ENCODE measurements at regions not wholly inside any gene's neighbourhood (a gene's known extent, or its start where the extent isn't known, plus 50 kb on each side); places are given as distances from the start of the nearest gene placed in this dataset.

- FAIRE-seq: no peak
Measured at GRCh38 chr1:234932106-234932505, 196.5 kb downstream of the TOMM20 start.

GRCh38 chr1:234931404-234931973 is 197.1 kb downstream of the TOMM20 start:
- no peak for FAIRE-seq

- no peak for FAIRE-seq
Measured at GRCh38 chr1:234929369-234929768, 199.3 kb downstream of the TOMM20 start.

- FAIRE-seq: no peak
Measured at GRCh38 chr1:234928642-234929041, 200.0 kb downstream of the TOMM20 start.

DNA sequence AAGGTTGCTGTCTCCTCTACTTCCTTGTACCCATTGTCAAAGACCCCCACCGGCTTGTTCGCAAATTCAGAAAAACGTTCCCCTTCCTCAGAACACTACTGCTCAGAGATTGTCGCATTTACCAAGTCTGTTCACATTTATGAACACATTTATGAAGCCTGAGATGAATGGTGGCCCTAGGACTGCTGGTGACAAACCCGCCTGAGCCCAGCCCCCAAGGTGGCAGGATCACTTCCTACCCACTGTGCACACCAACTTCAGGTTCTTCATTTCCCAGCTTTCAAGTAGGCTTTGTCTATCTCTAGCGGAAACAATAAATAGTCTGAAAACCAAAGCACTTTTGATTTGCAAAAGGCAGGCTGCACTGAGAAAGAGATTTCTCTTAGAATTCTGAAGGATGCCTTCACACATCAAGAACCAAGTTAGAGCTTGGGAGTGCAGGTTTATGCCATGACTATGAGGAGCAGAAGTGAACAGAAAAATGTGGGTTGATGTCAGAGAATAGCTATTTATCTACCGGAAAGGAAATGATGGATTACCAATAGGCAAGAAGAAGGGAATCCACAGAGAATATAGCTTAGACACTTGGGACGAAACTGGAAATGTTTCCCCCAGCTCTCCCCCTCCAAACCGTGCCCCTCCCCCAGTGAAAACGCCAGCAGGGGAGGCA is 200.5 kb downstream of the TOMM20 start:
- no peak for FAIRE-seq

GRCh38 chr1:234927312-234927970 is 201.2 kb downstream of the TOMM20 start:
- FAIRE-seq: no peak

GRCh38 chr1:234926559-234927311 is 201.9 kb downstream of the TOMM20 start:
- FAIRE-seq: no peak

- no peak for FAIRE-seq
Measured at GRCh38 chr1:234926264-234926558, 202.4 kb downstream of the TOMM20 start.

DNA sequence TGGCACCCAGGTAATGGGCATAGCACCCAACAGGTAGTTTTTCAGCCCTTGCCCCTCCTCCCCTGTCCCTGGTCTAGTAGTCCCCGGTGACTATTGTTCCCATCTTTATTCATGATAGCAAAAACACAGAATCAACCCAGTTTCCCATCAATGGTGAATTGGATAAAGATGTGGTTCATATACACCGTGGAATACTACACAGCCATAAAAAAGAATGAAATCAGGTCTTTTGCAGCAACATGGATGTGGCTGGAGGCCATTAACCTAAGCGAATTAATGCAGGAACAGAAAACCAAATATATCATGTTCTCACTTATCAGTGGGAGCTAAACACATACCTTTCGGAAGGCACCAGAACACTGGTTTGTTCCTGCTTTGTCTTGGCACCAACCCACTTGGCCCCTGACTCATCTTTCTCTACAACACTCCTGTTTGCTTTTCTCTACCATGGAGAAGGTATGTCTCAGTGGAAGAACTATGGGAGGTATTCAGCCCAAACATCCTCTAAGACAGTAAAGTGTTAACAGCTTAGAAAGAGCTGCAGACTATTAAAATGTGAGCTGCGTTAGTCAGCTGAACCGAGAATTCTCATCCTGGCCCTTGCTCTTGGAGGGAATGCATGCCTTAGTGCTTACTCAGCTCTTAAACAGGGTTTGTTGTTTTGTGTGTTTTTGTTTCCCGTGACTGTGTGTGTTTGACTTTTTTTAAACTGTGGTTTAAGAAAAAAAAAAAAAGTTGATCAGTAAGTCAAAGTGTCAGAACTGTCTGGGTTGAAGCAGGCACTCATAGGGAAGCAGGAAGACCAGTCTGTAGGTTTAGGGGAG is 203.0 kb downstream of the TOMM20 start:
- peak; percentile 93 for FAIRE-seq

DNA sequence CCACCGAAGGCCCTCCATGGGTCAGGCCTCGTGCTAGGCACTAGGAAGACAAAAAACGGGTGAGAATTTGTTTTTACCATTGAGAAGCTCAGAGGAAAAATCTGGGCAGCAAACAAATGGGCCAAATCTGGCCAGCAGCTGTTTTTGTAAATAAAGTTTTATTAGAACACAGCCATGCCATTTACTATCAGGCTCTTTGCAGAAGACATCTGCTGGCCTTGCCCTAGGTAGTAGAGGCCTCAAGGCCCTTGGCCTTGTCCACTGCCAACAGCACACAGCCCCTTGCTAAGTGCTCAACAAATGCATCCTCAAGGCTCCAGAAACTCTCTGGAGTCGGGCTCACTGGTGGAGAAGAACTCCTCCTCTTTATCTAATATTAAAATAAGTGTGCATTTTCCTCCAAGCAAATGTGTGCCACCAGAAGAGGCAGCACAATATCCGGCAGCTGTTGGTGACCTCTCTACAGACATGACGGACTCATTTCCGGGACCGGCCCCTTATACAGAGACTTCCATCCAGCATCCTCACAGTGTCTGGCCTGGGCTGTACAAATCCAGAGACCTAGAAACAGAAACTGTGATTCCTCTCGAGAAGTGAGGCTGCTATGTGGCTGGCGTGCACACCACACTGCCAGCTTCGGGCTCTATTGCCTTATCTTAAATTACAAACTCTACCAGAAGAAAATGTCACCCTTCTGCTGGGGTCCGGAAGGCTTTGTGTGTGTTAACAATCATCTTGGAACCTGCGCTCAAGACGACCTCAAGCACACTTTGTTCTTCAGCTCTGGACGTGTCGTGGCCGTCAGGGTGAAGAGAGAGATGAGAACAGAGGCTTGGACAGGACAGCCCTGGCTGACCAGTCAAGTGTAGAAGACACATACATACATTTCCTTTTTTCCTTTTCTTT is 203.9 kb downstream of the TOMM20 start:
- FAIRE-seq: no peak

- FAIRE-seq: no peak
Measured at GRCh38 chr1:234923626-234924025, 205.0 kb downstream of the TOMM20 start.

DNA sequence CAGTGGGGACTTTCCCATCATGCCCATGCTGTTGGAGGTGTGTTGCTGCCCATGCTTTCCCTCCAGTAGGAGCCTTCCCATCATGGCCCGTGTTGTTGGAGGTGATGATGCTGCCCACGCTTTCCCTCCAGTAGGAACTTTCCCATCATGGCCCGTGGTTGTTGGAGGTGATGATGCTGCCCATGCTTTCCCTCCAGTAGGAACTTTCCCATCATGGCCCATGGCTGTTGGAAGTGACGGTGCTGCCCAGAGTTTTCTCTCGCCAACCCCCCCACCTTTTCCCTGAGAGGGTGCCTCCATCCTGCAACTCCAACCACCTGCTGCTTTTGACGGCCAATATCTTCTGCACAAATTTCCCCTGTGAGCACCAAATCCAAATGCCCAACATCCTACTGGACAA is 205.7 kb downstream of the TOMM20 start:
- FAIRE-seq: no peak

GRCh38 chr1:234921266-234922062 is 207.2 kb downstream of the TOMM20 start:
- no peak for FAIRE-seq

DNA sequence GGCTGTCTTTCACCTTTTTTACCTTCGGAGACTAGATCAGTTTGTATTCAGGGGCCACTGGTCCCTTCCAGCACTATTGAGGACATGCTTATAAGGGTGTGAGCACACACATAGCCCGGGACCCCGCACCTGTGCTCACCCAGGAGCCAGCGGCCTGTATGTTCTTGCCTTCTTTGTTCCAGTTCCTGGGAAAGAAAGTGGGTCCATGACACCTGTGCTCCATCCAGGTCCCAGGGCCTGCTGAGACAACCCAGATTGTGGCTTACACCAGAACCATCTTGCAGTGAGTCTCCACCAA is 207.8 kb downstream of the TOMM20 start:
- no peak for FAIRE-seq

DNA sequence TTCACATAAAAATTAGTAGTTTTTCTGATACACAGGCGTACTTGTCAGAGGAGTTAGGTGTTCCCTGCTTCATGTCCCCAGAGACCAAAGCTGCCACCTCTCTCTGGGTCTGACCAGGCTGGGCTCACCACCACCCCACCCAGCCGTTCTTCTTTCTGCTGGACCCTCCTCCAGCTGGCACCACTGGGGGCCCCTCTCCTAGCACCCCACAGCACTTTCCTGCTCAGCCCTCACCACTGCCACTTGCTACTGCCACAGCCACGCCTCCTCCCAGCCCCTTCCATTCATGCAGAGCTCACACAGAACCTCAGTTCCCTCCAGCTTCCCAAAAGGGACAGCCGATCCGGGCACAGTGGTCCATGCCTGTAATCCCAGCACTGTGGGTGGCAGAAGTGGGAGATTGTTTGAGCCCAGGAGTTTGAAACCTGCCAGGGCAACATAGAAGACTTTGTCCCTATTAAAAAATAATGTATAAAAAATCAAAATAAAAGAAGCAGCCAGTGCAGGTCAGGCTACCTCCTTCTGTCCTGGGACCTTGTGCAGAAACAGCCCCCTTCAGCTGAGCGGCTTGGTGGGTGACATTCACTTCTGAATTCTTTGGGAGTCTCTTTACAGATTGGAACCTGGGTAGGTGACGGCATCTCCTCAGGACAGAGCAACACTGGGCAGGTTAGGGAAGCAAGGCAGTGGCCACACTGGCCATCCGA is 208.3 kb downstream of the TOMM20 start:
- no peak for FAIRE-seq

DNA sequence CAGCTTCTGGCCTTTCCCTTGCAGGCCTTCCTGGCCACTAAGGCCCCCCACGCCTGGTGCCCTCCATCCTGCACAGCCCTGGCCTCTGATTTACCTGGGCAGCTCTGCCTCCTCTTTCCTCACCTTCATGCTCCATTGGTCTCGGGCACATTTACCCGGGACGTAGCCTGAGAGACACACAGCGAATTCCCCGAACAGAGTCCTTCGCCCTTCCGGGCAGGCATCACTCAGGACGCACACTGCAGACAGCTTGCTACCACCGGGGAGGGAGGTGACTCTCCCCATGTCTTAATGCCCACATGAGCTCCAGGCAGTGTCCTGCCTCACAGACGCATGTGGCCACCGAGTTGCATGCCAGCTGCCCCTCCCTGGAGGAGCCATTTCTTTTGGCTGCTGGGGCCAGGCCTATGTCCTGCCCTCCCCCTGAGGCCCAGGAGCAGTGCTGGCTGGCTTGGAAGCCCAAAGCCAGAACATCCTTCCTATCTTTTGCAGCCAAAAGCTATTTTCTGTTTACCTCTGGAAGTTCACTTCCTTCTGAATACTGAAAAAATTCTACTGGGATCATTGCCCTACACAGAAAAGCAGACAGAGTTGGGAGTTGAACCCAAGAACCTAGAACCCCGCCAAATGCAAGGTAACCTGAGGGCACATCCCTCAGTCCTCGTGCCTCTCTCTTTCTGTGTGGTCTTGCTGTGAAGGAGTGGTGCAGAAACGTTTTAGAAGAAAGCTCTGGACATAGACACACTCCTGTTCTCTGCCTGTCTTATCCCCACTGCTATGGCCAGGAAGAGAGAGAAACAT is 209.5 kb downstream of the TOMM20 start:
- FAIRE-seq: no peak

GRCh38 chr1:234918181-234918841 is 210.3 kb downstream of the TOMM20 start:
- no peak for FAIRE-seq

DNA sequence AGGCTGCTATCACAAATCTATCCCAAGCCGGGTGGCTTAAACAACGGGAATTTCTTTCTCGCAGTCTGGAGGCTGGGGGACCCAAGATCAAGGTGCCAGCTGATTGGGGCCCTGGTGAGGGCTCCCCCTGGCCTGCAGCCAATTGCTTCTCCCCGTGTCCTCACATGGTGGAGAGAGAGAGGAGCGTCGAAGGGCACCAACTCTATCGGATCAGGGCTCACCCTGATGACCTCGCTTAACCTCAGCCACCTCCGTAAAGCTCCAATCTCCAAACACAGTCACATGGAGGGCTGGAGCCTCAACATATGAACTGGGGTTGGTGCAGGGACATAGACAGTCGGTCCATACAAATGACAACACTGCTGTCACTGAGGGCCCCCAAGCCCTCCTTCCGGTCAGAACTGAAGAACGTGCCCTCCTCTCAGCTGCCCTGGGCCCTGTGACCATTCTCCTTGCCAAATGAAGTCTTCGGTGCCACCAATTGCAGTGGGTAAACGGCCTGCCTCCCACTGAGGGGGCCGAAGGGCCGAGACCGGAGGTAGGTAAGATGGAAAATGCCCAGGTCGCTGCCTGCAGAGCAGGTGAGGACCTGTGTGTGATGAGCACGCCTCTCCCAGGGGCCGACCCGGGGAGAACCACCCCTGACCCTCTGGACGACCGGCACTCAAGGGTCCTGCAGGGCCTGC is 211.0 kb downstream of the TOMM20 start:
- FAIRE-seq: no peak

DNA sequence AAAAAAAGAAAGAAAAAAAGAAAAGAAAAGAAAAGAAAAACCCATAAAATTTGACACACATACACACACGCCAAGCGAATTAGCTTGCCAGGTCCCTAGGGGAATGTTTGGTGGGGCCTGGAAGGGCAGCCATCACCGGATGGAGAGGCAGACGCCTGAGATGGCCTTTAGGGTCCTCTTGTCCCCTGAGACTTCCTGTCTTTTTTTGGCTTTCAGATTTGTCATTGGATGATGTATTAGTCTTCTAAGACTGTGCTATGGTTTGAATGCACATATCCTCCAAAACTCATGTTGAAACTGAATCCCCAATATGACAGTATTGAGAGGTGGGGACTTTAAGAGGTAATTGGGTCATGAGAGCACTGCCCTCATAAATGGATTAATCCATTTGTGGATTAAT is 211.8 kb downstream of the TOMM20 start:
- FAIRE-seq: no peak

Measured in TTC549 (cell line).